GM19351 (cell line): ENCODE measurements at regions not wholly inside any gene's neighbourhood (a gene's known extent, or its start where the extent isn't known, plus 50 kb on each side); places are given as distances from the start of the nearest gene placed in this dataset.

Experiments used
- ATAC-seq: cut with Tn5 transposase; IDR thresholded peaks from one replicate; pipeline ENCODE4 v1.9.1; 2021; ENCODE audit warnings: mild to moderate bottlenecking, moderate library complexity; ENCODE audit not compliant: unreplicated experiment

DNA sequence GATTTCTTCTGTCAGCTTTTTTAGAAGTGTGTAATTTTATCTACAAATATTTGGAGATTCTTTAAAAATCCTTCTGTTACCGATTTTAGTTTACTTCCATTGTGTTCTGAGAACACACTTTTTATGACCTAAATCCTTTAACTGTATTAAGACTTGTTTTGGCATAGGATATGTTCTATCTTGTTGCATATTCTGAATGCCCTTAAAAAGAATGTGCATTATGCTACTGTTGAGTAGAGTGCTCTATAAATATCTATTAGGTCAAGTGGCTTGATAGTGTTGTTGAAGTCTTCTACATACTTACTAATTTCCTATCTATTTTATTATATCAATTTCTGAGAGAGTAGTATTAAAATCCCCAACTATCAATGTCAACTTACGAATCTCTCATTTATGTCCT, 502.2 kb downstream of the MAFB start:
- ATAC-seq: no peak

DNA sequence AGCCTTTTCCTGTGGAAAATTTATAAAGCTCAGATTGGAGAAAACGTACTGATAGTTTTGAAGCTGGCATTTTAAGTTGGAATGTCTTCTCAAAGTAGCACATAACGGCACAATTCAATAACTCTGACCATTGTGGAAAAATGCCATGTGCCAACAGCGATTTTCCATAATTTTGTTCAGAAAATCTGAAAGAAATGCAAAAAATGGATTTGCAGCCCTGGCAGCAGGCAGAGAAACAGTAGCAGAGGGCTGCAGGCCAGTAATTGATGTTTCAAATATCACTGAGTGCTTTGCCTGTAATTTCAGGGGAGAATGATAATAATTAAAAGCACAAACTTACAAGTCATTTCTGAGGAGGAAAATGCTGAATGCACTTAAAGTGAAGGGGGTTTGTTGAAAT, 507.4 kb downstream of the MAFB start:
- ATAC-seq: no peak

DNA sequence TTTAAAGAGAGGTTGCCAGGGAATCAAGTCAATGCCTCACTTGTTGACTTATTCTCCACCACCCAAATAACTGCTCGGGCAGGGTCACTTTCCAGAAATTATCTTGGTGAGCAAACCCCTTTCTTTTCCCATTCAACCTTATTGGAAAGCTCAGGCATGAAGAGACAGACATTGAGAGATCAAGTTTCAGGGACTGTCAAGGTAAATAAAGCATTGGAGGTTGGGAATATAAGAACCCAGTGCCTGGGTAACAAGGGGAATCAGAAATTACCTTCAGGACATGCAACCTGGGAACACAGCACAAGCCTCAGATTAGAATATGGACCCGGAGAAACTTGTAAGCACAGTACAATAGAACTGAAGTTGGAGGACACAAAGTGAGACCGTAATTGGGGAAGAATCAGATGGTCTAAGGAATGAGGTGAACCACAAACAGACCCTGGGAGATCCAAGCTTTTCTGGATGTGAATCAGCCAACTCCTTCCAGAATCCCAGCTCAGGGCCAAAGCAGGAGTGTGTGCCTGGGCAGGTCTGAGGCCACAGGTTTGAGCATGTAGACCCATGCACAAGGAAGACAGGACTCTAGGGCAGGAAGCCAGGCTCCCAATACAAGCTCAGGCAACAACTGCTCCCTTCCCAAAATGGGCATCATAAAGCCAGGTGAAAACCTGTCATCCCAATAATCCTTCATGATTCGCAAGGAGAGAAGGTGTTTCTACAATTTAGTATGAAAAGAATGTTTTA, 512.8 kb downstream of the MAFB start:
- no peak for ATAC-seq

DNA sequence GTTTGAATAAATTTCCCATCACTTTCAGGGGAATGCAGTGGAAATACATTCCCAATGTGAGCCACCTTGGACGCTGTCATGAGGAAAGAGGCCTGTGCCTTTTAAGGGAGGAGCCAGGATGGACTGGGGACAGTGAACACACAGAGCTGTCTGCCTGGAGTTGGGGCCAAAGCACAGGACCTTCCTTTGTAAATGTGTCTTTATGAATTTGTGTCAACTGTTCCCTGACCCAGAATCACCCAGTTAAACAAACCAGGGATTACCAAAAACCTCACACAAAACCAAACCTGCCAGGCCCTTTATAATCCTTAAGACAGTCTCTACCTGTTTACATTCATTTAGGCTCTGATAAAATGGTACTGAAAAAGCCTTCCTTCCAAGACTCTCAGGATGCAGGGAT, 513.7 kb downstream of the MAFB start:
- ATAC-seq: no peak

GRCh38 chr20:40173872-40174271, 515.2 kb downstream of the MAFB start:
- ATAC-seq: no peak

- ATAC-seq: no peak
These were observed 519.9 kb downstream of the MAFB start for GRCh38 chr20:40168981-40169620.

DNA sequence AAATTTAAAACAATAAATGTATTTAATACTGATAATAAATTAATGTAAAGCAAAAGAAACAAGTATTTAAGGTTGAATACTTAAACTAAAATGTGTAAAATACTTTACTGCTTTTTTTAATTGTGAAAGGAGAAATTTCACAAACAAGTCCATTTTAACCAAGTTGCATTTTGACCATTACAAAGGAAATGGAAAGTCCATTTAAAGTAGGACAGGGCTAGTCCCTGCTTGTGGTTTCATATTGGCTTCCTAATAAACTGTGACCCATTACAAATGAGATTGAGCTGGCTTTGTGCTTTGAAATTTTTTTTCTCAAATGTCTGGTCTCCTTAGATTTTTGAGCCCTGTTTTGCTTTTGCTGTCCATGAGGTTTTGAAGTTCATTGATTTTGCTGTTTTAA, 527.6 kb downstream of the MAFB start:
- ATAC-seq: no peak

DNA sequence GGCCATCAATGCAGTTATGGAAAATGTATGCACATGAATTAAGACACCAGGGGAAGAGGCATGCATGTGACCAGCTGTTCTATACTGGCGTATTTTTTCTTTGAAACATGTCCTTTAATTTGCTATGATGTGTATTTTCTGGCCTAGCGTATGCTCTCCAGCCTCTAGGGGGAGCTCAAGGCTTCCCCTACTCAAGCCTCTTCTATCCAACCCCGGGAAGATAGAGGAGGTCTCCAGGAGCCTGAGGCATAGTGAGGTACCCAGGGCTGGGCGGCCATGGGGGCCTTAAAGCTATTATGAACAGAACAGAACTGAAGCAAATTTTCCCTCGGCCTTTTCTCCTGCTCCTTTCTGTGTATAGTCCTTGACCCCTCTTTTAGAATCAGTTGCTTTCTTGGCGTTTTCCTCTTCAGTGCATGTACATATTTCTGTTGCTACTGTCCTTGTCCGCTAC, 528.9 kb downstream of the MAFB start:
- peak; percentile 42 for ATAC-seq

DNA sequence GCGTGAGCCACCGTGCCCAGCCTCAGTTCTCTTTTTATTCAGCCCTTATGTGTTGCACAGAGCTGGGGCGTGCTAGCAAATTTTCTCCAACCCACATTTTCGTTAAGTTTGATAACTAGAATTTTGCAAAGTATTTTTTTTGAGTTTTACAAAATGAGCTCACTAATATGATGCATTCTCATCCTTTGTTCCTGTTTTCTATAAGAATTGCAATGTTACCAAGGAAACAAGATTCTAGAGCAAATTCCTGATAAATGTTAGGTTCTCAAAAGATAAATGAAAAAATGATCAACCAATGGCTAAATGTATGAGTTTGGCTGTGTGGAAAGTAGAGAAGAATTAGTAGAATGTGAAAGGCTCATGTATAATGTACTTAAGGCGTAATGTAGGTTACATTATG, 529.8 kb downstream of the MAFB start:
- no peak for ATAC-seq

- ATAC-seq: peak; percentile 97
These were observed 532.3 kb downstream of the MAFB start for GRCh38 chr20:40156600-40157317.

DNA sequence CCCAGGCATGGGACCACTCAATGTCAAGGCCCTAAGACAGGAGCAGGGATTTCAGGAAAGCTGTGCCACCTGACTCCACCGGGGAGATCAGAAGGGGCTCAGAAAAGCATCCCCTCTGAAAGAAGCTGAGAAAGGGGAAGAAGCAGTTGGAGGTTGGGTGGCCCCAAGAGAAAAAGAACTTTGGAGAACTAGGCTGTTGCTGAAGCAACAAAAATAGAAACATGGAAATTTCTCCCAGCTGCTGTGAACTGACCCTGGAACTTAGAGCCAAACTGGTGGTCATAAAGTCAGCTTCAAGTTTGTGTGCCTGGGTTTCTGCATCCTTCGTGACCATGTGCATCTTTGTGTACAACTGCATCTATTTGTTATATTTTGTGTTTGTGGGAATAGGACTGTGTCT, 534.5 kb downstream of the MAFB start:
- ATAC-seq: no peak

GRCh38 chr20:40148886-40149285, 540.1 kb downstream of the MAFB start:
- ATAC-seq: no peak

DNA sequence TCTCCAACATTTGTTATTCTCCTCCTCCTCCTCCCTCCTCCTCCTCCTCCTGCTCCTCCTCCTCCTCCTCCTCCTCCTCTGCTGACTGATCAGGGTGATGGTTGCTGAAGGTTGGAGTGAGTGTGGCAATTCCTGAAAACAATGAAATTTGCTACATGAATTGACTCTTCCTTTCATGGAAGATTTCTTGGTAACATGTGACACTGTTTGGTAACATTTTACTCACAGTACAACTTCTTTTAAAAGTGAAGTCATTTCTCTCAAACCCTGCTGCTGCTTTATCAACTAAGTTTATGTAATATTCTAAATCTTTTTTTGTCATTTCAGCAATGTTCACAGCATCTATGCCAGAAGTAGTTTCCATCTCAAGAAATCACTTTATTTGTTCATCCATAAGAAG, 543.0 kb downstream of the MAFB start:
- ATAC-seq: no peak

DNA sequence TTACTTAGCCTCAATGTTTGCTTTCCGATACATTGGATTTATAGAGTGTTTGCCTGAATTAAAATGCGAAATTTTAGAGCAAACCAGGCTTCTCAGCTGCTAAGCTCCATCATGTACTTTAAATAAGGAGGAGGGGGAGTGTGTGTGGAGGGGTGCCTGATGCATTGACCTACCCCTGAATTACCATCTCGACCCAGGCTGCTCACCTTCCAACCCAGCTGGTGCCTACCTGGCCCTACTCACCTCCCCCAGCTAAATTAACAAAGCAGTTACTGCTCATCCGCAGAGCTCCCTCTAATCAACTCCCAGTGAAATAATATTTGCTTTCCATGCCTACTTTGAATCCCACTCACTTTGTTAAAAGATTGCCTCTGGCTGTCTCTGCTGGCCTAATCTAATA, 544.5 kb downstream of the MAFB start:
- ATAC-seq: no peak

- ATAC-seq: no peak
These were observed 554.9 kb downstream of the MAFB start for GRCh38 chr20:40134176-40134575.

DNA sequence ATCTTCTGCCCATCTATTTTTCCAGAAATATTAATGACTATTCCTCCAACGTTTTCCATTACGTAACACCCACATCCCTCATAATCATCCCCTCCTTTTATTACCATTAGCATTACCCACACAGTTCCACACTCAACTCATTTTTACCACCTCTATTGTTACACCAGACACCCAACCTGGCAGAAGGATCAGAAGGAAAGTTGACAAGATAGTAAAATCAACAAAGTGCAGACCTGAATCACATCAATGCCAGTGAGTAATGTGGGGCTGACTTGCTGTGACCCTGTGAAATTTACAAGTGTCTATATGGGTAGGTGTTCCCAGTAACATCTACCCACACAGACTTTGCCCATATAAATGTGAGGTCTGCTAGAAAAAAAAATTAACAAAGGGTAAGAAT, 568.2 kb downstream of the MAFB start:
- no peak for ATAC-seq

GRCh38 chr20:40111282-40111681, 577.8 kb downstream of the MAFB start:
- no peak for ATAC-seq

DNA sequence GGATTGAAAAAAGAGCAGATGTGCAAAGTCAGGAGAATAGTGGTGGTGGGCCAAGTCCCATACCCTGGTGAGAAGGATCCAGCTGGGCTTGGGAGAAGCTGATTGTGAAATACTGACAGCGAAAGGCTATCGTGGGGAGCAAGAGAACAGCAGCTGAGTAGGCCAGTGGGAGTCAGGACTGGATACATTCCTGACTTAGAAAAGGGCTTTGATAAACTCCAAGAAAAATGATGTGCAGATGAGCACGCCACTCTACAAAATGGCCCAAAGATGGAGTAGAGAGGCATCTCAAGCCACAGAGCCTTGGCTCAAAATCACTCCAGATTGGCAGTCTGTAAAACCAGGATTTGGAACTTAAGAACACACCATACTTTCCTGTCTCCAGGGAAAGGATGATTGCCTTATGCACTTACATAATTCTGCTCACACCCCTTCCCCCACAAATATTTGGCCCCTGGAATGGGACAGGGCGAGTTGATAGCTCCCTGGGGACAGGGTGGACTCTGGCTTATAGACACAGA, 578.7 kb downstream of the MAFB start:
- no peak for ATAC-seq

DNA sequence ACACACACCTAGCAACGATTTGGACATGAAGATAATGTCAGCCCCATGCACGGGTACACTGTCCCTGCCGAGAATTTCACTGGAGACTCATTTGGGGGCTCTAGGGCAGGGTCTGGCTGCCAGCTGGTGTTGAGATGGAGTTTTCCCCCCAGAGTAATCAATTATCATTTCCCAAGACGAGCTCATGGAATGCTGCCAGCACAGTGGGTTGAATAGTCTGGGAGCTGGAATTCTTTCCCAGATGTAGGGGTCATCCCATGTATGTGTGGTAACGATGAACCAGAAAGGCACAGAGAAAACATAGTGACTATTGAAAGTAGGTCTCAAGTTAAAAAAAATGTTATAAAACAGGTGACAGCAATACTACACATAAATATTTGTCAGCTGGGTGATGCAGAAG, 579.9 kb downstream of the MAFB start:
- no peak for ATAC-seq

- no peak for ATAC-seq
These were observed 580.7 kb downstream of the MAFB start for GRCh38 chr20:40108321-40108720.

GRCh38 chr20:40104959-40105358, 584.1 kb downstream of the MAFB start:
- no peak for ATAC-seq

GRCh38 chr20:40103420-40103819, 585.6 kb downstream of the MAFB start:
- ATAC-seq: no peak
